Stimulated activated CD8-positive, alpha-beta memory T cell treated with anti-CD3 and anti-CD28 coated beads, Interleukin-4, amount 100 ng/mL, for 1 hour (primary cell): ENCODE measurements at regions not wholly inside any gene's neighbourhood (a gene's known extent, or its start where the extent isn't known, plus 50 kb on each side); places are given as distances from the start of the nearest gene placed in this dataset.
"Not testable (repeated sequence)": the region's sequence is repeated elsewhere in the genome, so short reads cannot be mapped to it uniquely, and the experiment has no call there.

ENCODE experiments used
- DNase-seq, 2 donors: peaks; one replicate each; pipeline ENCODE4 v3.0.0-alpha.2; 2020; ENCODE audit warnings: low read depth in 2 of 2, low spot score in 1 of 2

- no peak for DNase-seq
Observed at GRCh38 chr12:70008944-70009343, 183.9 kb downstream of the MYRFL start.

GRCh38 chr12:70011353-70011752, 186.3 kb downstream of the MYRFL start:
- DNase-seq = no peak

- not testable (repeated sequence) for DNase-seq
Observed at GRCh38 chr12:70013016-70013415, 188.0 kb downstream of the MYRFL start.

GRCh38 chr12:70028515-70028914, 203.5 kb downstream of the MYRFL start:
- no peak for DNase-seq

- DNase-seq = no peak
Observed at GRCh38 chr12:70028918-70029317, 203.9 kb downstream of the MYRFL start.

GRCh38 chr12:70031046-70031445, 206.0 kb downstream of the MYRFL start:
- no peak for DNase-seq

GRCh38 chr12:70032076-70032475, 207.0 kb downstream of the MYRFL start:
- DNase-seq = no peak

GRCh38 chr12:70033310-70033709, 208.3 kb downstream of the MYRFL start:
- DNase-seq = no peak

GRCh38 chr12:70040141-70040540, 203.1 kb upstream of the CNOT2 start:
- DNase-seq = no peak

GRCh38 chr12:70042675-70043074, 200.6 kb upstream of the CNOT2 start:
- no peak for DNase-seq

- no peak for DNase-seq
Observed at GRCh38 chr12:70043490-70044138, 199.6 kb upstream of the CNOT2 start.

GRCh38 chr12:70044167-70044566, 199.1 kb upstream of the CNOT2 start:
- no peak for DNase-seq

- DNase-seq = no peak
Observed at GRCh38 chr12:70045036-70045435, 198.2 kb upstream of the CNOT2 start.

GRCh38 chr12:70045514-70045913, 197.7 kb upstream of the CNOT2 start:
- no peak for DNase-seq

- no peak for DNase-seq
Observed at GRCh38 chr12:70048521-70049250, 194.5 kb upstream of the CNOT2 start.

GRCh38 chr12:70049596-70050360, 193.5 kb upstream of the CNOT2 start:
- DNase-seq = peak; percentile 5 to 9

GRCh38 chr12:70052476-70052875, 190.8 kb upstream of the CNOT2 start:
- no peak for DNase-seq

- no peak for DNase-seq
Observed at GRCh38 chr12:70052931-70053497, 190.2 kb upstream of the CNOT2 start.

- no peak for DNase-seq
Observed at GRCh38 chr12:70059373-70059772, 183.9 kb upstream of the CNOT2 start.

GRCh38 chr12:70060634-70061033, 182.6 kb upstream of the CNOT2 start:
- DNase-seq = no peak

GRCh38 chr12:70068743-70069142, 174.5 kb upstream of the CNOT2 start:
- DNase-seq = no peak
